SK-N-SH (cell line): ENCODE measurements at regions not wholly inside any gene's neighbourhood (a gene's known extent, or its start where the extent isn't known, plus 50 kb on each side); places are given as distances from the start of the nearest gene placed in this dataset.
A peak's percentile ranks its signal among the peaks of the same experiment; 100 is the strongest.

Experiments used
- CTCF ChIA-PET: fragments of 300-600, 350-600 bp; formaldehyde crosslinking; extraction: SDS; loops from one replicate; lab custom pipeline; 2021; lab: Yijun Ruan, JAX
- POLR2A ChIA-PET: fragments of 350-600 bp; sonication (Branson Sonifier 250); formaldehyde crosslinking; extraction: SDS; loops from one replicate; lab custom pipeline; 2020; ENCODE audit warnings: antibody characterized with exemption, inconsistent platforms; lab: Yijun Ruan, JAX
- DNase-seq: peaks from one replicate; pipeline ENCODE4 v3.0.0; 2012
- H2AFZ ChIP-seq: fragments of 200-600 bp; sonication (generic); 2 replicates; pipeline ENCODE4 v1.8.1; 2016; ENCODE audit warnings: antibody characterized with exemption, mild to moderate bottlenecking, low read depth
- H3F3A ChIP-seq: fragments of 200-600 bp; sonication (generic); replicated peaks from 2 replicates; pipeline ENCODE3; 2016; ENCODE audit warnings: antibody characterized with exemption, mild to moderate bottlenecking; ENCODE audit not compliant: insufficient read depth
- H3K27ac ChIP-seq, 2 experiments: fragments of 200-500 bp in 1 of 2; fragments of 200-600 bp in 1 of 2; sonication (Bioruptor generic) in 1 of 2; sonication (generic), shearing (Covaris generic) in 1 of 2; 2 replicates each; pipeline versions ENCODE4 v1.5.1 to v1.6.1; 2014 to 2016; ENCODE audit warnings: low read depth in 2 of 2, inconsistent platforms in 1 of 2, low read length in 1 of 2, mild to moderate bottlenecking in 1 of 2, mixed read lengths in 1 of 2
- H3K27me3 ChIP-seq: fragments of 200-600 bp; sonication (generic), shearing (Covaris generic); 2 replicates; pipeline ENCODE4 v1.6.1; 2016; ENCODE audit warnings: mixed run types; ENCODE audit not compliant: insufficient read depth
- H3K36me3 ChIP-seq, 2 experiments: fragments of 200-500 bp in 1 of 2; fragments of 200-600 bp in 1 of 2; sonication (Bioruptor generic) in 1 of 2; sonication (generic) in 1 of 2; replicated peaks in 1 of 2; 2 replicates each; pipeline versions ENCODE3 to v1.5.1; 2014 to 2016; ENCODE audit warnings: low read length in 1 of 2, mild to moderate bottlenecking in 1 of 2; ENCODE audit not compliant: insufficient read depth in 2 of 2, control insufficient read depth in 1 of 2
- H3K4me1 ChIP-seq, 2 experiments: fragments of 200-500 bp in 1 of 2; fragments of 200-600 bp in 1 of 2; sonication (Bioruptor generic) in 1 of 2; sonication (generic), shearing (Covaris generic) in 1 of 2; 2 replicates each; pipeline versions ENCODE4 v1.5.1 to v1.6.1; 2014 to 2016; ENCODE audit warnings: low read depth in 1 of 2, low read length in 1 of 2, mixed run types in 1 of 2; ENCODE audit not compliant: insufficient read depth in 2 of 2, control insufficient read depth in 1 of 2
- H3K4me2 ChIP-seq: fragments of 200-600 bp; sonication (generic), shearing (Covaris generic); 2 replicates; pipeline ENCODE4 v1.6.1; 2017; ENCODE audit warnings: mixed run types
- H3K4me3 ChIP-seq, 2 experiments: fragments of 200-500 bp in 1 of 2; fragments of 200-600 bp in 1 of 2; sonication (Bioruptor generic) in 1 of 2; sonication (generic), shearing (Covaris generic) in 1 of 2; 2 replicates each; pipeline versions ENCODE4 v1.5.1 to v1.8.1; 2014 to 2016; ENCODE audit warnings: low read depth in 2 of 2, inconsistent platforms in 1 of 2, low read length in 1 of 2, mild to moderate bottlenecking in 1 of 2, mixed read lengths in 1 of 2, moderate library complexity in 1 of 2
- H3K79me2 ChIP-seq: fragments of 200-600 bp; sonication (generic); 2 replicates; pipeline ENCODE4 v1.8.1; 2017; ENCODE audit warnings: mild to moderate bottlenecking; ENCODE audit not compliant: insufficient read depth
- H3K9ac ChIP-seq: fragments of 200-600 bp; sonication (generic); 2 replicates; pipeline ENCODE4 v1.6.1; 2017; ENCODE audit warnings: mixed run types
- H3K9me2 ChIP-seq: fragments of 200-600 bp; sonication (generic); 2 replicates; pipeline ENCODE4 v1.6.1; 2017; ENCODE audit warnings: mixed run types
- H3K9me3 ChIP-seq: fragments of 200-600 bp; sonication (generic); 2 replicates; pipeline ENCODE4 v1.6.1; 2017; ENCODE audit warnings: mixed run types, mild to moderate bottlenecking, moderate library complexity
- H4K20me1 ChIP-seq: fragments of 200-600 bp; sonication (generic); 2 replicates; pipeline ENCODE4 v1.6.1; 2017; ENCODE audit warnings: mild to moderate bottlenecking, mixed run types; ENCODE audit not compliant: insufficient read depth
- CTCF ChIP-seq: fragments of 200-600 bp; sonication (generic); IDR thresholded peaks from 2 replicates; pipeline ENCODE4 v1.6.1; 2017; ENCODE audit warnings: antibody characterized with exemption, mild to moderate bottlenecking, moderate library complexity
- EP300 ChIP-seq, 2 experiments: IDR thresholded peaks; 2 replicates each; pipeline versions ENCODE4 v1.4.0 to v1.6.1; 2012; ENCODE audit warnings: borderline replicate concordance in 1 of 2, low read depth in 1 of 2, low read length in 1 of 2
- FOSL2 ChIP-seq: IDR thresholded peaks from 2 replicates; pipeline ENCODE4 v1.4.0; 2012; ENCODE audit warnings: low read depth, mild to moderate bottlenecking, moderate library complexity, borderline replicate concordance
- FOXJ3 ChIP-seq: sonication (generic); formaldehyde crosslinking; IDR thresholded peaks from 2 replicates; pipeline ENCODE4 v1.5.1; 2020; ENCODE audit warnings: mild to moderate bottlenecking, missing genetic modification reagents
- GABPA ChIP-seq: IDR thresholded peaks from 2 replicates; pipeline ENCODE4 v1.4.0; 2012; ENCODE audit warnings: low read depth, mild to moderate bottlenecking
- PBX3 ChIP-seq: IDR thresholded peaks from 2 replicates; pipeline ENCODE4; 2012
- POLR2AphosphoS5 ChIP-seq: IDR thresholded peaks from 2 replicates; pipeline ENCODE4 v1.6.1; 2012; ENCODE audit warnings: low read depth, low read length
- RAD21 ChIP-seq: IDR thresholded peaks from 2 replicates; pipeline ENCODE4 v1.6.1; 2012; ENCODE audit warnings: mild to moderate bottlenecking, low read length
- REST ChIP-seq: IDR thresholded peaks from 2 replicates; pipeline ENCODE4 v1.6.1; 2012; ENCODE audit warnings: mild to moderate bottlenecking, low read depth, low read length, moderate library complexity
- RFX5 ChIP-seq: IDR thresholded peaks from 2 replicates; pipeline ENCODE4 v1.6.1; 2012; ENCODE audit warnings: mild to moderate bottlenecking, improper control_type of control experiment, low read length
- RXRA ChIP-seq: IDR thresholded peaks from 2 replicates; pipeline ENCODE4 v1.4.0; 2012; ENCODE audit warnings: low read depth, mild to moderate bottlenecking, borderline replicate concordance
- SIN3A ChIP-seq: IDR thresholded peaks from 2 replicates; pipeline ENCODE4 v1.6.1; 2012; ENCODE audit warnings: low read depth, mild to moderate bottlenecking, low read length, moderate library complexity, borderline replicate concordance
- USF1 ChIP-seq: IDR thresholded peaks from 2 replicates; pipeline ENCODE4 v1.4.0; 2012; ENCODE audit warnings: low read depth, borderline replicate concordance
- YY1 ChIP-seq: IDR thresholded peaks from 2 replicates; pipeline ENCODE4 v1.4.0; 2012; ENCODE audit warnings: low read depth, mild to moderate bottlenecking
- WGBS: methylation state at CpG from one replicate; pipeline ENCODE4 v1.1.6; 2017; ENCODE audit warnings: low lambda C conversion rate; 5-methylcytosine and 5-hydroxymethylcytosine counted together

- no peak for TF ChIP-seq PBX3
- TF ChIP-seq POLR2AphosphoS5, result no peak
Measured at GRCh38 chr9:38158628-38159027, 89.6 kb upstream of the SHB start (continued).

DNA sequence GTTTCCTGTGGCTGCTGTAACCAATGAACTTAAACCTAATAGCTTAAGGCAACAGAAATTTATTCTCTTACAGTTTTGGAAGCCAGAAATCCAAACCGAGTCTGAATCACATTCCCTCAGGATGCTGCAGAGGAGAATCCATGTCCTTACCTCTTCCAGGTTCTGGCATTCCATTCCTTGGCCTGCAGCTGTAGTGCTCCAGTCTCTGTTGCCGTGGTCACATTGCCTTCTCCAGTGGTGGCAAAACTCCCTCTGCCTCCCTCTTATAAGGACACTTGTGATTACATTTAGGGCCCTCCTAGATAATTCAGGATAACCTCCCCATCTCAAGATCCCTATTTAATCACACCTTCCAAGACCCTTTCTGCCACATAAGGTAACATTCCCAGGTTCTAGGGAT lies 88.7 kb upstream of the SHB start:
- Histone ChIP-seq H3K4me3 (no peak overlapping the region), H3K4me2 (no peak overlapping the region), H2AFZ (no peak overlapping the region), H4K20me1 (no peaks in the 10 kb centered on the region), H3K27me3 (no peaks in the 10 kb centered on the region), H3K79me2 (no peaks in the 10 kb centered on the region), H3K4me1 (peaks cover 0 to 36% of the 10 kb centered on the region in 2 experiments; a peak in 2 of 4 replicates), H3F3A (no peaks in the 10 kb centered on the region), H3K36me3 (no peaks in the 10 kb centered on the region), H3K9ac (no peak overlapping the region), H3K27ac (no peak overlapping the region), H3K9me3 (no peaks in the 10 kb centered on the region), H3K9me2 (no peaks in the 10 kb centered on the region)
- ChIA-PET POLR2A (no interaction called here), CTCF (interaction anchor here (0.7 to 5.6 kb wide), 2 partner anchors 57 to 70 kb away, joined by 3 to 43 read pairs; no protein-coding TSS in a partner anchor)
- 38% methylated on average over 1 of the region's 2 CpGs for WGBS
- TF ChIP-seq SIN3A (no peak), RFX5 (no peak), GABPA (no peak), RAD21 (no peak)
- DNase-seq, result no peak

DNA sequence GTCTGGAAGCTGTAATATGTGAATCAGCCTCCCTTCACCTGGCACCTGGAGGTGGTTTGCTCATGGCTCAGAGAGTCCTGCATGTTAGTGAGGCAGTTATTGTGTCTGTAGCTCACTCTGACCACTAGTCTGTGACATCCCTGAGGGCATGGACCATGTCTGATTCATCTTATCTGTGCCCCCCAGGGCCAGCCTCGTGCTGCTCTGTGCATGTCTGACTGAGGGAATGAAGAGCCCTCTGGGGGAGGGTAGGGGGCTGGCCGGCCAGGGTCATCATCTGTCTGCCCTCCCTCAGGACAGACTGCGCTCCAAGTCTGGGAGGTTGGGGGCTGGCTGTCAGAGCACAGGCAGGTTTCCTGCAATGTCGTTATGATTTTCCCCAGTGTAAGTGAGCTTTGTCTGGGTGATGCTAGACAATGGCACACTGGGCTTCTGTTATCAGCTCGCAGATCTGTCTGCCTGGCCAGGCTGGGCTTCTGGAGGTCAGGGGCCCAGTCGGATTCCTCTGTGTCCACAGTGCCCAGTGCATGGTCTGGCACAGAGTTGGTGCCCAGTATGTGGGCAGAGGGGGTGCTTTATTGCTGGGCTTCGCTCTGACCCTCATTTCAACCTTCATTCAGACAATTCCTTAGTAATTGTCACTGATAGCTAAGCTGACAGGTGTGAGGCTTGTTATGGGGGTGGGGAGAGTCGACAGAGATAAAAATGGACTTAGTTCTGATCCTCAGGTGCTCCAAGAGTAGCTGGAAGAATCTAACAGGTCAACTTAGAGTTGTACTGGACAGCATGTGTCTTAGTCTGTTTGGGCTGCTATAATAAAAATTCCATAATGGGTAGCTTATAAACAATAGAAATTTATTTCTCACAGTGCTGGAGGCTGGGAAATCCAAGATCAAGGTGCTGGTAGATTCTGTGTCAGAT lies 85.7 kb upstream of the SHB start:
- Histone ChIP-seq H3K4me2 (no peak overlapping the region), H2AFZ (no peak overlapping the region), H3K9ac (no peak overlapping the region), H4K20me1 (no peaks in the 10 kb centered on the region), H3K9me3 (no peaks in the 10 kb centered on the region), H3K27me3 (no peaks in the 10 kb centered on the region), H3K4me3 (no peak overlapping the region), H3K27ac (peak overlapping the region in 1 of 2 experiments; percentile 98; a peak in 2 of 4 replicates), H3K9me2 (no peaks in the 10 kb centered on the region), H3F3A (no peaks in the 10 kb centered on the region), H3K4me1 (peaks cover 0 to 34% of the 10 kb centered on the region in 2 experiments; a peak in 2 of 4 replicates), H3K36me3 (no peaks in the 10 kb centered on the region), H3K79me2 (no peaks in the 10 kb centered on the region)
- CTCF ChIA-PET, result interaction anchor here (0.8 to 5.6 kb wide), 13 partner anchors 10 to 241 kb away, joined by 3 to 43 read pairs (median 4); no protein-coding TSS in a partner anchor
- POLR2A ChIA-PET, result interaction anchor here (0.6 to 1.0 kb wide), 2 partner anchors 86 to 132 kb away, joined by 3 read pairs; partner anchors contain the start of gene SHB
- WGBS, result 22% methylated on average over 6 of the region's 8 CpGs
- DNase-seq, result peak; percentile 76
- TF ChIP-seq REST, result no peak
- no peak for TF ChIP-seq FOSL2
- peak in 1 of 2 experiments; percentile 69; a peak in 1 of 4 replicates for TF ChIP-seq EP300 (IDR thresholded peaks at IDR 0.05; ENCODE audit: borderline replicate concordance in 1 of 2, low read depth in 1 of 2, low read length in 1 of 2)
- TF ChIP-seq RFX5, result no peak
- peak; percentile 81 for TF ChIP-seq FOXJ3
- no peak for TF ChIP-seq PBX3
- TF ChIP-seq CTCF, result no peak
- TF ChIP-seq POLR2AphosphoS5, result no peak
- no peak for TF ChIP-seq RXRA
- no peak for TF ChIP-seq YY1
- TF ChIP-seq USF1, result no peak
